ENCODE measurements at regions not wholly inside any gene's neighbourhood (a gene's known extent, or its start where the extent isn't known, plus 50 kb on each side); places are given as distances from the start of the nearest gene placed in this dataset.
"Not testable (repeated sequence)": the region's sequence is repeated elsewhere in the genome, so short reads cannot be mapped to it uniquely, and the experiment has no call there.

GRCh38 chr15:38996111-38996631 is 431.6 kb upstream of the RASGRP1 start (continued):
- TF ChIP-seq PATZ1 (CRISPR knock-in tag; IDR thresholded peaks at IDR 0.05; ENCODE audit: borderline replicate concordance) = no peak
- TF ChIP-seq ZNF8 (CRISPR knock-in tag; IDR thresholded peaks at IDR 0.05) = no peak
- TF ChIP-seq ZNF70 (CRISPR knock-in tag; IDR thresholded peaks at IDR 0.05) = no peak
- TF ChIP-seq ESRRG (CRISPR knock-in tag; IDR thresholded peaks at IDR 0.05) = no peak
- no peak for TF ChIP-seq RARB (CRISPR knock-in tag; IDR thresholded peaks at IDR 0.05)

- TF ChIP-seq GLIS3 (CRISPR knock-in tag; IDR thresholded peaks at IDR 0.05) = no peak
- TF ChIP-seq, protein P1, sequence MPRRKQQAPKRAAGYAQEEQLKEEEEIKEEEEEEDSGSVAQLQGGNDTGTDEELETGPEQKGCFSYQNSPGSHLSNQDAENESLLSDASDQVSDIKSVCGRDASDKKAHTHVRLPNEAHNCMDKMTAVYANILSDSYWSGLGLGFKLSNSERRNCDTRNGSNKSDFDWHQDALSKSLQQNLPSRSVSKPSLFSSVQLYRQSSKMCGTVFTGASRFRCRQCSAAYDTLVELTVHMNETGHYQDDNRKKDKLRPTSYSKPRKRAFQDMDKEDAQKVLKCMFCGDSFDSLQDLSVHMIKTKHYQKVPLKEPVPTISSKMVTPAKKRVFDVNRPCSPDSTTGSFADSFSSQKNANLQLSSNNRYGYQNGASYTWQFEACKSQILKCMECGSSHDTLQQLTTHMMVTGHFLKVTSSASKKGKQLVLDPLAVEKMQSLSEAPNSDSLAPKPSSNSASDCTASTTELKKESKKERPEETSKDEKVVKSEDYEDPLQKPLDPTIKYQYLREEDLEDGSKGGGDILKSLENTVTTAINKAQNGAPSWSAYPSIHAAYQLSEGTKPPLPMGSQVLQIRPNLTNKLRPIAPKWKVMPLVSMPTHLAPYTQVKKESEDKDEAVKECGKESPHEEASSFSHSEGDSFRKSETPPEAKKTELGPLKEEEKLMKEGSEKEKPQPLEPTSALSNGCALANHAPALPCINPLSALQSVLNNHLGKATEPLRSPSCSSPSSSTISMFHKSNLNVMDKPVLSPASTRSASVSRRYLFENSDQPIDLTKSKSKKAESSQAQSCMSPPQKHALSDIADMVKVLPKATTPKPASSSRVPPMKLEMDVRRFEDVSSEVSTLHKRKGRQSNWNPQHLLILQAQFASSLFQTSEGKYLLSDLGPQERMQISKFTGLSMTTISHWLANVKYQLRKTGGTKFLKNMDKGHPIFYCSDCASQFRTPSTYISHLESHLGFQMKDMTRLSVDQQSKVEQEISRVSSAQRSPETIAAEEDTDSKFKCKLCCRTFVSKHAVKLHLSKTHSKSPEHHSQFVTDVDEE (CRISPR knock-in tag; IDR thresholded peaks at IDR 0.05) = no peak
- TF ChIP-seq TCF4 (CRISPR knock-in tag; IDR thresholded peaks at IDR 0.05; ENCODE audit: borderline replicate concordance) = no peak
- TF ChIP-seq POU6F1 (CRISPR knock-in tag; IDR thresholded peaks at IDR 0.05; ENCODE audit: borderline replicate concordance, low read depth) = no peak
- no peak for TF ChIP-seq SNAI2 (CRISPR knock-in tag; IDR thresholded peaks at IDR 0.05)
- ATAC-seq = no peak
Measured at GRCh38 chr15:38997841-38998240, 433.2 kb upstream of the RASGRP1 start.

- no peak for ATAC-seq
- TF ChIP-seq ZNF70 (CRISPR knock-in tag; IDR thresholded peaks at IDR 0.05) (no peak), ARNTL (CRISPR knock-in tag; IDR thresholded peaks at IDR 0.05; ENCODE audit: borderline replicate concordance, low read depth) (no peak), SNAI2 (CRISPR knock-in tag; IDR thresholded peaks at IDR 0.05) (no peak), ZFP3 (CRISPR knock-in tag; IDR thresholded peaks at IDR 0.05) (no peak)
Measured at GRCh38 chr15:39000008-39000734, 435.6 kb upstream of the RASGRP1 start.

GRCh38 chr15:39009740-39010139 is 445.1 kb upstream of the RASGRP1 start:
- TF ChIP-seq ZNF565 (CRISPR knock-in tag; conservative IDR thresholded peaks at IDR 0.05; ENCODE audit: low read depth) (no peak), RARB (CRISPR knock-in tag; IDR thresholded peaks at IDR 0.05) (no peak), ZFP30 (CRISPR knock-in tag; IDR thresholded peaks at IDR 0.05) (no peak)
- no peak for ATAC-seq

DNA sequence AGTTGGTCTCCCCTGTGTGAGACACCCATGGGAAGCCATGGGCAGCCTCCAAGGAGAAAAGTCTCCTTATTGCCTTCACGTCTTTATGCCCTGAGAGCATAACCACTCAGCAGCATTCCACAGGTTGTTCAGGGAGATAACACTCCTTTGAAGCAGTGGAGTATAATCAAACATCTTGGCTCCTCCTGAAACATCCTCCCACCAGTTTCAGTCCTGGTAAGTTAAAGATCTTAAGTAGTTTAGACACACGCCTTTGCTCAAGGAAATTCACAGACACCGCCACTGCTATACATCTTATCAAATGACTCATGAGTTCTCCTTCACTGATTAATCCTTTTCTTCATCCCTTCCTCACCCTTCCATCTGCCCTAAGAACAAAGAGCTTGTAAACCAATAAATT is 446.5 kb upstream of the RASGRP1 start:
- not testable (repeated sequence) for ATAC-seq

DNA sequence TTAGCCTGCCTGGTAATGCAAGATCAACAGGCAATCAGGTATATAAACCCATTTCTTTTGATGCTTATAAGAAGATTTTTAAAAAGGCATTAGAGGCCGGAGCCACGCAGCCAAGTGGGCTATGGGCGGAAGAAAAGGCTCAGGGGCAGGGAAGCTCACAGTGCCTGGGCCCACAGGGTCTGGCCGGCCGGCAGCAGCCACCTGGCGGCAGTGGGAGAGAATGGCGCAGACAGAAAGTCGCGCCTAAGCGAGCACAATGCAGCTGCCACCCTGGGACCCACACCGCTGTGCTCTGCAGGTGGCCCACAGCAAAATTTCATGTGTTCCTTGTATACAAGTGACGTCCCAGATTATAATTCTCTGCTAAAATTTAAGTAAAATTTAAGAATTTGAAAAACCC is 448.6 kb upstream of the RASGRP1 start:
- TF ChIP-seq, protein P2, sequence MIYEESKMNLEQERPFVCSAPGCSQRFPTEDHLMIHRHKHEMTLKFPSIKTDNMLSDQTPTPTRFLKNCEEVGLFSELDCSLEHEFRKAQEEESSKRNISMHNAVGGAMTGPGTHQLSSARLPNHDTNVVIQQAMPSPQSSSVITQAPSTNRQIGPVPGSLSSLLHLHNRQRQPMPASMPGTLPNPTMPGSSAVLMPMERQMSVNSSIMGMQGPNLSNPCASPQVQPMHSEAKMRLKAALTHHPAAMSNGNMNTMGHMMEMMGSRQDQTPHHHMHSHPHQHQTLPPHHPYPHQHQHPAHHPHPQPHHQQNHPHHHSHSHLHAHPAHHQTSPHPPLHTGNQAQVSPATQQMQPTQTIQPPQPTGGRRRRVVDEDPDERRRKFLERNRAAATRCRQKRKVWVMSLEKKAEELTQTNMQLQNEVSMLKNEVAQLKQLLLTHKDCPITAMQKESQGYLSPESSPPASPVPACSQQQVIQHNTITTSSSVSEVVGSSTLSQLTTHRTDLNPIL (CRISPR knock-in tag; IDR thresholded peaks at IDR 0.05; ENCODE audit: low read depth) = no peak
- TF ChIP-seq ZFP3 (CRISPR knock-in tag; IDR thresholded peaks at IDR 0.05) (no peak), ZFP30 (CRISPR knock-in tag; IDR thresholded peaks at IDR 0.05) (no peak), ISL1 (CRISPR knock-in tag; IDR thresholded peaks at IDR 0.05) (no peak), CSRNP3 (CRISPR knock-in tag; IDR thresholded peaks at IDR 0.05) (no peak)
- ATAC-seq = no peak
